ENCODE measurements at regions not wholly inside any gene's neighbourhood (a gene's known extent, or its start where the extent isn't known, plus 50 kb on each side); places are given as distances from the start of the nearest gene placed in this dataset.

DNA sequence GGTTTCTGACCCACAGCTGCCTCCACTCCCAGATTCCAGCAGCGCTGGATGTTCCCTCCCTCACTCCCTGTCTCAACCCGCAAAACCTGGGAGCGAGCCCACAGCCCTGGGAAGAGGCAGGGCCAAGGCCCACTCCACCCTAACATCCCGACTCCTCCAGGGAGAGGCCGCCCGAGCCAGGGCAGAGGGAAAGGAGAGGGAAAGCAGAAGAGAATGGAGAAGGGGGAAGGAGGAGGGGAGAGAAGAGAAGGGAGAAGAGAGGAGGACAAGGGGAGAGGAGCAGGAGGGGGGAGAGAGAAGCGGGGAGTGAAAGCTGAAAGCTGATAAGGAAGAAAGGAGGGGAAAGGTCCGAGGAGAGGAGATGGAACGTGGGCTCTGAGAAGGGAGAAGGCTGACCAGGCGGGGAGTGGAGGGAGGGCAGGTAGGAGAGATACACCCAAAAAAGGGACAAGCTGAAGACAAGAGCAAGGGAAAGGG, 120.2 kb upstream of the PJA1 start:
- DNase-seq (ENCODE audit: low read depth, low spot score) = no peak
- no peak overlapping the region for H3K4me3 ChIP-seq (ENCODE audit: low read length)

DNA sequence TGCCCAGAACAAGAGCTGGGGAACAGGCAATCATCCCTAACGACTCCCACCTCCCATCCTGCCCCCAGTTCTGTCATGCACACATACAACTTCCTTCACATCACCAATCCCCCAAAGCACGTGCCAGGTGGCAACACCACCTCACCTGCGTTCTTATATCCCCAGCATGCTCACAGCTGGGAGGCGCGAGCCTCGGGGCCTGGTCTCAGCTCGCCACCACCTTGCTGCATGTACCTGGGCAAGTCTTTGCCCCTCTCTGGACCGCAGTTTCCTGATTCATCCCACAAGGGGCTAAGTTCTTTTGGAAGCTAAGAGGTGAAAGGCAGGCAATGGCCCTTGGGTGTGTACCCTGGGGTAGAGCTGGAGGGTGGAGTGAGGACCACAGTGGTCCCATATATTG, 119.2 kb upstream of the PJA1 start:
- DNase-seq (ENCODE audit: low read depth, low spot score) = no peak
- H3K4me3 ChIP-seq (ENCODE audit: low read length) = no peak overlapping the region

- DNase-seq (ENCODE audit: low read depth, low spot score) = no peak
- no peak overlapping the region for H3K4me3 ChIP-seq (ENCODE audit: low read length)
Measured at GRCh38 chrX:69282893-69283690, 117.8 kb upstream of the PJA1 start.

DNA sequence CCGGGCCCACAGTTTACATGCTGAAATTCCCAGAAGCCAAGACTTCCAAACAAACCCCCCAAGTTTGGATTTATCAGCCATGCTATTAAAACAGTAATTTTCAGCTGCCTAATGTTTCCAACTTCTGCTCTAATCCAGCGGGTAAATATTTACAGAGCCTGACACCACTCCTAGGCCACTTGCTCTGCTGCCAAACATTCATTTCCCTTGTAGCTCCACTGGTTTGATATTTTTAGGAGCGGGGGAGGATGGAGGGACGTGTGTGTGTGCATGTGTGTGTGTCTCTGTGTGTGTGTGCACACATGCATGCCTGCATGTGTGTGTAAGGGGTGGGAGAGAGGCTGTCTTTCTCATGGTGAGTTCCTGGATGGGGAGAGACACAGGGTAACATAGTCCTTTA, 115.7 kb upstream of the PJA1 start:
- H3K4me3 ChIP-seq (ENCODE audit: low read length) = no peak overlapping the region
- DNase-seq (ENCODE audit: low read depth, low spot score) = no peak

DNA sequence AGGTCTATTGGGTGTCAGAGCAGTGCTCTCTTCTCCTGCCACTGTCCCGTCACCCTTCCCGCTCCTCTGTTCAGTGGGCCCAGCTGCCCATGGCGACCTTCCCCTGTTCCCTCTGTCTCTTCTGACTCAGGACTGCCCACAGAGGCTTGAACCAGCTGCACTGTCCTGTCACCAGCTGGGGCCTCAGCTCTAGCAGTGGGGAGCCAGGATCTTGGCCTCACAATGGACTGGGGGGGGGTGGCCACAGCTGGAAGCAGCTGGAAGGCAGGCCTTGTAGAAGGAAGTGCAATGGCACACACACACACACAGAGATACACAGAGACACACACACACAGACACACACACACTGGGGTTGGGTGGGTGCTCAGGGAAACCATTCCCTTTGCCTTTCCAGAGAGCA, 114.0 kb upstream of the PJA1 start:
- DNase-seq (ENCODE audit: low read depth, low spot score) = no peak
- no peak overlapping the region for H3K4me3 ChIP-seq (ENCODE audit: low read length)

- H3K4me3 ChIP-seq (ENCODE audit: low read length) = no peak overlapping the region
Measured at GRCh38 chrX:69278031-69278687, 112.9 kb upstream of the PJA1 start.

DNA sequence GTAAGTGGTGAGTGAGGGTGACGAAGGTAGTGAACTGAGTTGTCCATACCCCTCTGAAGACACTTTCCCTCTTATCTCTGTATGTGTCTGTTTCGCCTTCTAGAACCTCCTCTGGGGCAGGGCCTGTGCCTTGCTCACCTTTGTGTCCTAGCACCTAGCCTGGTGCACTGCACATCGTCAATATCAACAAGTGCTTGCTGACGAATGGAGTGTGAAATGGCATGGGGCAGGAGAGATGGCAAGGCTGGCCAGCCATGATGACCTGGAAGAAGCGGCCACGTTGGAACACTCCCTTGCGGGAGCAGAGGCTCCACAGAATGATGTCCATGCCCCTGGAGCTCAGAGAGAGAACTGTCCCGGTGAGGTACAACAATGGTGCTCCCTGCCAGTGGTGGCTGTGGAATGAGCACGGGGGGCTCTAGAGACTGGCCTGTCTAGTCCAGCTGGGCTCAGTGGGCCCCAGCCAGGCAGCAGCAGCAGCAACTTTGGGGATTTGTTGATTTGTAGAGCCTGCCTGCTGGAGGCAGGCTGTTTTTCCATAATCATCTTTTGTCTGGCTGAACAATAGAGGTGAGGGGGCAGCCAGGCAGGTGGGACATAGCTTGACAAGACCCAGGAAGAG, 112.2 kb upstream of the PJA1 start:
- no peak for DNase-seq (ENCODE audit: low read depth, low spot score)
- no peak overlapping the region for H3K4me3 ChIP-seq (ENCODE audit: low read length)

More at GRCh38 chrX:69278031-69278687, 112.9 kb upstream of the PJA1 start:
- no peak for DNase-seq (ENCODE audit: low read depth, low spot score)

DNA sequence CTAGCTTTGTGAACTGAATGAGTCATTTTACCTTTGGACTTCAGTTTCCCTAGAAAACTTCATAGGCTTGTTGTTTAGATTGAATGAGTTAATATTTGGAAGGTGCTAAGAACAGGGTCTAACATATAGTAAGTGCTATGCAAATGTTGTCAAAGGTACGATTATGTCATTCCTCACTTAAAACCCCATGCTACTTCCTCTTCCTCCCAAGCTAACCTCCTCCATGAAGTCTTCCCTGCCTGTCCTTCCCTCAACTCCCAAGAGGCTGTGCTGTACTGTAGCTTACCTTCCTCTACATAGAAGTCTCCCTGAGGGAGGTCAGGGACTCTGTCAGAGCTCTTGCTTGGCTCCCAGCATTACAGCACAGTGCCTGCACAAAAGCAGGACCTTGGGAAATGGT, 103.4 kb upstream of the PJA1 start:
- DNase-seq (ENCODE audit: low read depth, low spot score) = no peak
- no peak overlapping the region for H3K4me3 ChIP-seq (ENCODE audit: low read length)

DNA sequence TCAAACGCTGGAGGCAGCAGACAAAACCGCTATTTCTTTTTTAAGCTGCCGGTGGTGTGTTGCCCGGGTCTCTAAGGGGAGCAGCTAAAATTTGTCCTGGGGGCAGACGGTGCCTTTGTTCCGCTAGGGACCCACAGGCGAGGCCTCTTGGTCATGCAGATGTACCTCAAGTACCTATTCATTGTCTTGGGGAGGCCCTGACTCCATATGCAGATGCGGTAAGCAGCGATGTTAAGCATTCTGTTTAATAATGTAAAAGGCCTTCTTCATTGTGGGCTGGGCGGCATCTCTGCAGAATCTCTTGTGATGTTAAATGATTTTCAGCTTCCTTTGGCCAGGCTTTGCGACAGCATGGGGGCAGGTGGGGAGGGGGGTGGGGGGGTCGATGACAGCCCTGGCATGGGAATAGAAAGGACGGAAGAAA, 98.9 kb upstream of the PJA1 start:
- no peak overlapping the region for H3K4me3 ChIP-seq (ENCODE audit: low read length)
- DNase-seq (ENCODE audit: low read depth, low spot score) = no peak

DNA sequence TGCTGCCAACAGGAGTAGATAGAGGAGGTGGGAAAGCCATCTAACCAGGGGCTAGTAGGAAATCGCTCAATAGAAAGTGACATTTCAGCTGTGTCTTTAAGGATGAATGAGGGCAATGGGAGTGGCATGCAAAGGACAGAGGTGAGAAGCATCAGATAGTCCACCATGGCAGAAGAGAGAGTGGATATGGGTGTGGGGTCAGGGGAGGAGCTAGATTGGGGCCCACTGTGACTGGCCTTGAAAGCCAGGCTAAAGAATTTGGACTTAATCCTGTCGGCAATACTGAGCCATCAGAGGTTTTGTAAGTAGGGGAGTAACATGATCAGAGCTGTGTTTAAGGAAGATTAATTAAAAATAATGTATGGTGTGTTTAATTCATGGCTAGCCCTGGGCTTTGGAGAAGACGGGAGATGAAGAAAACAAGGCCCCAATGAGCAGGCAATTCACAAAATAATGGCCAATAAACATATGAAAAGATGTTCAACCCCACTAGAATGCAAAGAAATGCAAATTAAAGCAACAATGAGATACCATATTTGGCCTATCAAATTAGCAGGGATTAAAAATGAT, 98.1 kb upstream of the PJA1 start:
- no peak overlapping the region for H3K4me3 ChIP-seq (ENCODE audit: low read length)
- no peak for DNase-seq (ENCODE audit: low read depth, low spot score)

DNA sequence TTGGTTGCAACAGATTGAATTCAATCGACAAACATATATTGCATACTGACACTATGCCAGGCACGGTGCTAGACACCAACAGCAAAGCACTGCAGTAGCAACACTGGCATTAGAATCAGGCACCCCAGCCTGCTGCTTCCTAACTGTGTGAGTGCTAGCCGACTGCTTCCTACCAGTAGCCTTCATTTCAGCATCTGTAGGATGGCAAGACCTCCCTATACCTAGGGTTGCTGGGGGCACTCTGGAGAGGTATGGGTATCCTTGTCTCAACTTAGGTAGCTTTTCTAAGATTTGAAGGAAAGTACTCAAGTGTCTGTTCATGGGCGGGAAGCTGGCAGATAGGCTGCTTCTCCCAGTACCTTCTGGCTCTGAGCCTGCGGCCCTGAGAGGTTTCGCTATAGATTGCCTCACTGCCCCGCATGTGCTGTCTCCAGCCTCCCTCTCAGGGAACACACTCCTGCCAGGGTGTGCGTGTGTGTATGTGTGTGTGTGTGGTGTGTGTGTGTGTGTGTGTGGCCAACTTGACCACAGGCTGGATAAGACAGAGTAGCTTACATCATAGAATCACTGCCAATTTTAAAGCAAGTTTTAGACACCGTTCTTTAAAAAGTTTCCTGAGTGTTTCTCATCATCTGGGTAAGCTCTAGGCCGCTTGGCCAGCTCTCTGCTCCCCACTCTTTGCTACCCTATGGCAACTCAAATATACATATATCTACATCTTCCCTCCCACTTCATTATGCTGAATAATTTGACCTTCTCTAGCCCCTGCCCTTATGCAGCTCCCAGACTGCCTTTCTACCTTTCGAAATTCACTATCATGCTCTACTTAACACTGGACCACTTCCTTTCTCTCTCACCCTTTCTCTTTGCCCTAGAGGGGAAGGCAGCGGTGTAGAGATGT, 97.0 kb upstream of the PJA1 start:
- no peak overlapping the region for H3K4me3 ChIP-seq (ENCODE audit: low read length)
- no peak for DNase-seq (ENCODE audit: low read depth, low spot score)

DNA sequence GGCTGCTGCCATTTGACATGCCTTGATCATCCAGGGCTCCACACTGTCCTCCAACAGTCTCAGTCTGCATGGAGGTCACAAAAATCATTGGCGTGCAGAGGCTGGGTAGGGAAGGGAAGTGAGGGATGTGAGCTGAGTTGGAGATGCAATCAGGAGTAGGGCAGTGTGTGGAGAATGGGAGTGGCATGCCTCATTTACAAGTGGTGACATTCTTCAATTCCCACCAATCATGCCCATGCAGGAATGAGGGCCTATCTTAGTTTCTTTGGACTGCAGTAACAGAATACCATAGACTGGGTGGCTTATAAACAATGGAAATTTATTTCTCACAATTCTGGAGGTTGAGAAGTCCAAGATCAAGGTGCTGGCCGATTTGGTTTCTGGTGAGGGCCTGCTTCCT, 94.9 kb upstream of the PJA1 start:
- DNase-seq (ENCODE audit: low read depth, low spot score) = no peak
- H3K4me3 ChIP-seq (ENCODE audit: low read length) = no peak overlapping the region

- DNase-seq (ENCODE audit: low read depth, low spot score) = no peak
- no peak overlapping the region for H3K4me3 ChIP-seq (ENCODE audit: low read length)
Measured at GRCh38 chrX:69258893-69259292, 93.6 kb upstream of the PJA1 start.

DNA sequence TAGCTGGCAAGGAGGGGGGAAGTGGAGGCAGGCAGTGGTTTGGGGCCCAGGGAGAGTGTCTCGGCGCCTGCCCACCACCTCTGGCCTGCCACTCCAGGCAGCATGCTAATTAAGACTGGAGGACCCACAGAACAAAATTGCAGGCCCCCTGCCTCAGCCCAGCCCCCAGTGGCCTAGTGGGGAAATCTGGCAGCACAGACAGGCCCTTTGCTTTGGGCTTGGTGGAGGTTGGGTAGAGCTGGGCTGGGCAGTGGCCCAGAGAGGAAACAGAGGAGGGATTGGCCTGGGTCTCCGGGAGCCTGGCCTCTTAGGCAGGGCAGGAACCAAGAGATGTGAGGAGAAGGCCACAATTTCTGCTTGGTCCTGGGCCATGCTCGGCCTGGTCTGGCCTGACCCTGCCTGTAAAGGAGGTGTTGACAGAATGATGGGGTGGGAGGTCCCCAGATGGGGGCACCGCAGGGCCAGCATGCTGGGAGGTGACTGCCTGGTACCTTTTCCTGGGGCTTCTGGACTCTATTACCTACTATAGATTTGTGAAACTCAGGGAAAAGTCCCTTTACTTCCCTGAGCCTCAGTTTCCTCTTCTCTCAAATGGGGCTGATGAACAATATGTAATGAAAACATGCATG, 92.4 kb upstream of the PJA1 start:
- DNase-seq (ENCODE audit: low read depth, low spot score) = no peak
- no peak overlapping the region for H3K4me3 ChIP-seq (ENCODE audit: low read length)

DNA sequence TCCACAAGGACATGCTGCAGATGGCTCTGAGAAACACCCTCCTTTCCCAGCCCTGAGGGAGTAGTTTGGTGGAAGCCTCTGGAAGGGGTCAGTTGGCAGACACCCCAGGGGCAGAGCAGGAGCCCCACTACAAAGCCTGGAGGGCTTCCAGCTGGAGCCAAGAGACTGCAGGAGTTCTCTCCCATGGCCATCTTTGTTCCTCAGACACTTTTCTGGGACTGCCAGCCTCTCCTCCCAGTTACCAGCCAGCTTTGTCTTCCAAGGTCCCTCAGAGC, 91.0 kb upstream of the PJA1 start:
- H3K4me3 ChIP-seq (ENCODE audit: low read length) = no peak overlapping the region
- no peak for DNase-seq (ENCODE audit: low read depth, low spot score)

- no peak overlapping the region for H3K4me3 ChIP-seq (ENCODE audit: low read length)
- DNase-seq (ENCODE audit: low read depth, low spot score) = no peak
Measured at GRCh38 chrX:69255441-69256290, 90.4 kb upstream of the PJA1 start.

- no peak for DNase-seq (ENCODE audit: low read depth, low spot score)
- no peak overlapping the region for H3K4me3 ChIP-seq (ENCODE audit: low read length)
Measured at GRCh38 chrX:69253821-69254220, 88.6 kb upstream of the PJA1 start.

DNA sequence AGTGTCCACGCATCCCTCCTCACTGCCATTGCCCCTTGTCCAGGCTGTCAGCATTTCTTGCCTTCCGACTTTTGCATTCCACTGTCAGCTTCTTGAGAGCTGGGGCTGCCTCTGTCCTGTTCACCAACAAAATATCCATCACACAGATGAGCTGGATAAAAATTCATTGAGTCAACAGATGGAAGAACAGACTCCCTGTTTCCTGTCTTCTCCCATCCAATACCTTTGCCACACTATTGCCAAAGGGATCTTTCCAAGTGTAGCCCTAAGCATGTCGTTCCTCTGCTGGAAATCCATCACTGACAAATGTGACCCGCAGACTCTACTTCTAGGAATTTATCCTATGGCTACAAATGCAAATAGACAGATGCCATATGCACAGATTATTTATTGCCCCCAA, 78.0 kb upstream of the PJA1 start:
- no peak for DNase-seq (ENCODE audit: low read depth, low spot score)
- no peak overlapping the region for H3K4me3 ChIP-seq (ENCODE audit: low read length)

Data from Jurkat, Clone E6-1 (cell line).